ENCODE measurements at regions not wholly inside any gene's neighbourhood (a gene's known extent, or its start where the extent isn't known, plus 50 kb on each side); places are given as distances from the start of the nearest gene placed in this dataset.

DNA sequence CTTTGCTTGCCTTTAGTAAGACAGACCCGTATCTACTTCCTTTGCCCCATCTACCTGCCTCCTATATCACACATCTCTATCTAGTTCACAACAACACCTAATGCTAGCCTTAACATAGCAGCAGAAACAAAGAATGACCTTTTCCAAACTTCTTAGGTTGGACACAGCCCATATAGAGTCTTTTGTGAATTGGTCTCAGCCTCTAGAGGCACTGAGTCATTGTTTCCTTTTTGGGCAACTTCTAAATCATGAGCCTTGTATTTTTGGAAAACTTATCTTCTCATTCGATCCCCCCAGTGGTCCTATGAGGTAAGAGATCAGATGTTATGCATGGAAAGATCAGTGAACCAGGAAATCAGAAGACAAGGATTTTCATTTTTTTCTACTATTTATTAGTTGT, 679.4 kb upstream of the USP24 start:
- TF ChIP-seq, protein P1, sequence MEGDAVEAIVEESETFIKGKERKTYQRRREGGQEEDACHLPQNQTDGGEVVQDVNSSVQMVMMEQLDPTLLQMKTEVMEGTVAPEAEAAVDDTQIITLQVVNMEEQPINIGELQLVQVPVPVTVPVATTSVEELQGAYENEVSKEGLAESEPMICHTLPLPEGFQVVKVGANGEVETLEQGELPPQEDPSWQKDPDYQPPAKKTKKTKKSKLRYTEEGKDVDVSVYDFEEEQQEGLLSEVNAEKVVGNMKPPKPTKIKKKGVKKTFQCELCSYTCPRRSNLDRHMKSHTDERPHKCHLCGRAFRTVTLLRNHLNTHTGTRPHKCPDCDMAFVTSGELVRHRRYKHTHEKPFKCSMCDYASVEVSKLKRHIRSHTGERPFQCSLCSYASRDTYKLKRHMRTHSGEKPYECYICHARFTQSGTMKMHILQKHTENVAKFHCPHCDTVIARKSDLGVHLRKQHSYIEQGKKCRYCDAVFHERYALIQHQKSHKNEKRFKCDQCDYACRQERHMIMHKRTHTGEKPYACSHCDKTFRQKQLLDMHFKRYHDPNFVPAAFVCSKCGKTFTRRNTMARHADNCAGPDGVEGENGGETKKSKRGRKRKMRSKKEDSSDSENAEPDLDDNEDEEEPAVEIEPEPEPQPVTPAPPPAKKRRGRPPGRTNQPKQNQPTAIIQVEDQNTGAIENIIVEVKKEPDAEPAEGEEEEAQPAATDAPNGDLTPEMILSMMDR (conservative IDR thresholded peaks at IDR 0.05 in 1 of 2, IDR thresholded peaks at IDR 0.05 in 1 of 2; ENCODE audit: low read depth in 1 of 2, low read length in 2 of 2), result no peak
- TF ChIP-seq EZH2 (IDR thresholded peaks at IDR 0.05; ENCODE audit: low read length, missing control alignments), result no peak
